ENCODE measurements at regions not wholly inside any gene's neighbourhood (a gene's known extent, or its start where the extent isn't known, plus 50 kb on each side); places are given as distances from the start of the nearest gene placed in this dataset.
A peak's percentile ranks its signal among the peaks of the same experiment; 100 is the strongest.

DNA sequence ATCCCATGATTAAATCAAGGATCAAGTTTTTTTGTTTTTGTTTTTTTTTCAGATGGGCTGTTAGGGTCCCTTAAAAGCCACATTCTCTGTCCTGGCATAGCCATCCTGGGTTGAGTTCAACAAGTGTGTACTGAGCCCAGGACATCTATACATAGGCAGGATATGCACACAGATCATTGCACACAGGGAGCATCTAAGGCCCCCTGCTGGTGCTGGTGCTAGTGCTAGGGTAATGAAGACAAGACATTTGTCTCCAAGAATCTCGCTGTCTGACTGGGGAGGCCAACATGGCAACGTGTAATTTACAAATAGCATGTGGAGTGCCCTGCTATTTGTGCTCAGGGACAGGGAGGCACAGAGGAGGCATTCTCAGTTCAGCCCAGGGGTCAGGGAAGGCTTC lies 124.5 kb downstream of the VAPA start:
- Histone ChIP-seq H3K9ac (ENCODE audit: low read length) (no peak overlapping the region), H3K9me3 (ENCODE audit: low read length) (no peaks in the 10 kb centered on the region), H3K27ac (ENCODE audit: low read length) (no peak overlapping the region), H3K27me3 (ENCODE audit: low read length) (no peaks in the 10 kb centered on the region), H3K4me1 (ENCODE audit: low read length) (no peaks in the 10 kb centered on the region), H3K79me2 (ENCODE audit: low read length) (no peaks in the 10 kb centered on the region), H3K4me2 (ENCODE audit: low read depth, low read length, poor library complexity, severe bottlenecking) (no peak overlapping the region), H3K36me3 (ENCODE audit: insufficient read depth, low read length) (no peaks in the 10 kb centered on the region), H3K9me2 (replicated peaks; ENCODE audit: insufficient read depth, low read length) (no peaks in the 10 kb centered on the region), H2AFZ (ENCODE audit: low read length) (no peak overlapping the region), H4K20me1 (ENCODE audit: insufficient read depth, low read depth, low read length) (no peaks in the 10 kb centered on the region), H3K4me3 (ENCODE audit: low read length) (no peak overlapping the region)
- DNase-seq: peak; percentile 69

DNA sequence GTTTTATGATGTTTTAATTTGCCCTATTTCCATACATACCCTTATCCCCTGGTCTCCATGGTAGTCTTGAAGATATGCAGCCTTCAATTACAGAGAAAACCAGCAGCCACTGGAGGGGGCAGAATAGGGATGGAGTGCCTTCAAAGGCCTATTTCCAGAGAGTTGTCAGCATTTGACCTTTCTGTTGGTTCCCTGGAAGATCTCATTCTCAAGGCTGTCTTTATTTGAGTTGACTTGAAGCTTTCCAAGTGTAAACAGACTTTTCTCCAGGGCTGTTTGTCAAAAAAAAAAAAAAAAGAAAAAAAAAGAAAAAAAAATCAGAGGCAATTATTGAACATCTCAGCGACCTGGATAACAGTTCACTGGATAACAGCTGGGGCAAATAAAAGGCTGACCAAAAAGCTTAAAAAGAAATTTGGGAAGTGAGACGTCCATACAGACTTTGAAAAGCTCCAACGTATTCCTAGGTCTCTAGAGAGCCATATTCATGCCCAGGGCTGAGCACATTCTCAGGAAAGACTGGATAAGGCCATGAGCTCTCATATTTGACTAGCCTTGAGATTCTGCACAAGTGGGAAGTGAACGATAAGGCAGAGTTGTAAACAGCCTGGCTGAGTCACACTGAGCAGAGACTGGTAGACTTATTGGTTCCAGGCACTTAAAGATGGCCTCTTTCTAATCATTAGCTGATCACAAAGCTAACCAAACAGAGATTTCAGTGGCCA lies 126.6 kb downstream of the VAPA start:
- Histone ChIP-seq H3K9ac (ENCODE audit: low read length) (no peak overlapping the region), H4K20me1 (ENCODE audit: insufficient read depth, low read depth, low read length) (no peaks in the 10 kb centered on the region), H3K36me3 (ENCODE audit: insufficient read depth, low read length) (no peaks in the 10 kb centered on the region), H3K27ac (ENCODE audit: low read length) (no peak overlapping the region), H3K4me1 (ENCODE audit: low read length) (no peaks in the 10 kb centered on the region), H2AFZ (ENCODE audit: low read length) (no peak overlapping the region), H3K9me2 (replicated peaks; ENCODE audit: insufficient read depth, low read length) (no peaks in the 10 kb centered on the region), H3K4me3 (ENCODE audit: low read length) (no peak overlapping the region), H3K79me2 (ENCODE audit: low read length) (no peaks in the 10 kb centered on the region), H3K9me3 (ENCODE audit: low read length) (no peaks in the 10 kb centered on the region), H3K4me2 (ENCODE audit: low read depth, low read length, poor library complexity, severe bottlenecking) (no peak overlapping the region), H3K27me3 (ENCODE audit: low read length) (no peaks in the 10 kb centered on the region)
- no peak for DNase-seq

DNA sequence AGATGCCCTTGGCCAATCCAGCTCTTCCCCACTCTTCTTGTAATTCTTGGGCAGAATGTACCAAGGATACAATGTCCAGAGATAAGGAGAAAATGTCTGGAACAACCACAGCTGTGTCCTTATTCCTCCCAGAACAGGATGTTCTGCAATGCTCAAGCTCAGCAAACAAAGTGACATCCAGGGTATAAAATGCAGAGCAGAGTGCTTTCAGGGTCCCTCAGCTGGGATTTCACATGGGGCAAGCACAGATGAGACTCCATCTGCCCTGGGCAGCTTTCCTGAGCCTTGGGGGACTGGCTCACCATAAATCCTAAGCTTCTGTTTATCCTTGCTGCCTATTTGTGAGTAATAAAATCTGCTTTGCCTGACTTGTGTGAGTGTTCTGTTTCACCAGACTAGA lies 127.4 kb downstream of the VAPA start:
- Histone ChIP-seq H3K27ac (ENCODE audit: low read length) (no peak overlapping the region), H3K9me3 (ENCODE audit: low read length) (no peaks in the 10 kb centered on the region), H3K9me2 (replicated peaks; ENCODE audit: insufficient read depth, low read length) (no peaks in the 10 kb centered on the region), H3K4me2 (ENCODE audit: low read depth, low read length, poor library complexity, severe bottlenecking) (no peak overlapping the region), H2AFZ (ENCODE audit: low read length) (no peak overlapping the region), H3K27me3 (ENCODE audit: low read length) (no peaks in the 10 kb centered on the region), H3K9ac (ENCODE audit: low read length) (no peak overlapping the region), H3K36me3 (ENCODE audit: insufficient read depth, low read length) (no peaks in the 10 kb centered on the region), H3K4me3 (ENCODE audit: low read length) (no peak overlapping the region), H3K4me1 (ENCODE audit: low read length) (no peaks in the 10 kb centered on the region), H3K79me2 (ENCODE audit: low read length) (no peaks in the 10 kb centered on the region), H4K20me1 (ENCODE audit: insufficient read depth, low read depth, low read length) (no peaks in the 10 kb centered on the region)
- DNase-seq: no peak

DNA sequence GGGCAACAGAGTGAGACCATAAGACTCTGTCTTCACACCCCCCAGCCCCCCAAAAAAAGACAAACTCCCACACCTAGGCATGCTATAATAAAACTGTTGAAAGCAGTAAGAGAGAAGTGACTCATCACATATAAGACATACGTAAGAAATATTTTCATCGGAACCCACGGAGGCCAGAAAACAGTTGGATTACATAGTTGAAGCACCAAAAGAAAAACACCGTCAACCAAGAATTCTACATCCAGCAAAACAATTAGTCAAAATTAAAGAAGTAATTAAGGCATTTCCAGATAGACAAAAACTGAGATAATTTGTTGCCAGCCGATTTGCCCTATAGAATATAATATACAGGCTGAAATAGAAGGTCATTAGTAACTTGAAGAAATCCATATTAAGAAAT lies 128.7 kb downstream of the VAPA start:
- Histone ChIP-seq H3K79me2 (ENCODE audit: low read length) (no peaks in the 10 kb centered on the region), H3K9me2 (replicated peaks; ENCODE audit: insufficient read depth, low read length) (no peaks in the 10 kb centered on the region), H3K27me3 (ENCODE audit: low read length) (no peaks in the 10 kb centered on the region), H2AFZ (ENCODE audit: low read length) (no peak overlapping the region), H3K27ac (ENCODE audit: low read length) (no peak overlapping the region), H4K20me1 (ENCODE audit: insufficient read depth, low read depth, low read length) (no peaks in the 10 kb centered on the region), H3K9me3 (ENCODE audit: low read length) (no peaks in the 10 kb centered on the region), H3K4me2 (ENCODE audit: low read depth, low read length, poor library complexity, severe bottlenecking) (no peak overlapping the region), H3K4me1 (ENCODE audit: low read length) (no peaks in the 10 kb centered on the region), H3K9ac (ENCODE audit: low read length) (no peak overlapping the region), H3K36me3 (ENCODE audit: insufficient read depth, low read length) (no peaks in the 10 kb centered on the region), H3K4me3 (ENCODE audit: low read length) (no peak overlapping the region)
- no peak for DNase-seq

DNA sequence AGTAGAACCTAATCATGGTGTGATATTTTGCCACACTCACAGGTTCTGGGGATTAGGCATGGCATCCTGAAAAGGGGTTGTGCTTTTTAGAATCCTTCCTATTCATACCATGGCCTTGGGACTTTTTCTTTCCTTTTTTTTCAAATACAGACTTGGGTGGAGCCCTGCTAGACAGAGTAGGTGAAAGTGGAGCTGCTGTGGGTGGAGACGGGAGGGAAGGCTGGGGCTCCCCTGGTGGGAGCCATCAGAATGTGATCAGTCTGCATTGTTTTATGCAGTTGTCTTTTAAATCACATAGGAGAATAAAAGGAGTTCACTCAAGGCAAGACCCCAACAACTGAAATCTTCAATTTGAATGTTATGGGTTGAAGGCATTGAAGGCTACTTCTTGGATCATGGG lies 130.2 kb downstream of the VAPA start:
- Histone ChIP-seq H3K4me3 (ENCODE audit: low read length) (no peak overlapping the region), H3K27me3 (ENCODE audit: low read length) (no peaks in the 10 kb centered on the region), H3K27ac (ENCODE audit: low read length) (no peak overlapping the region), H2AFZ (ENCODE audit: low read length) (no peak overlapping the region), H3K79me2 (ENCODE audit: low read length) (no peaks in the 10 kb centered on the region), H3K9me2 (replicated peaks; ENCODE audit: insufficient read depth, low read length) (no peaks in the 10 kb centered on the region), H3K36me3 (ENCODE audit: insufficient read depth, low read length) (no peaks in the 10 kb centered on the region), H3K4me1 (ENCODE audit: low read length) (no peaks in the 10 kb centered on the region), H3K9me3 (ENCODE audit: low read length) (no peaks in the 10 kb centered on the region), H3K4me2 (ENCODE audit: low read depth, low read length, poor library complexity, severe bottlenecking) (no peak overlapping the region), H4K20me1 (ENCODE audit: insufficient read depth, low read depth, low read length) (no peaks in the 10 kb centered on the region), H3K9ac (ENCODE audit: low read length) (no peak overlapping the region)
- DNase-seq: no peak

DNA sequence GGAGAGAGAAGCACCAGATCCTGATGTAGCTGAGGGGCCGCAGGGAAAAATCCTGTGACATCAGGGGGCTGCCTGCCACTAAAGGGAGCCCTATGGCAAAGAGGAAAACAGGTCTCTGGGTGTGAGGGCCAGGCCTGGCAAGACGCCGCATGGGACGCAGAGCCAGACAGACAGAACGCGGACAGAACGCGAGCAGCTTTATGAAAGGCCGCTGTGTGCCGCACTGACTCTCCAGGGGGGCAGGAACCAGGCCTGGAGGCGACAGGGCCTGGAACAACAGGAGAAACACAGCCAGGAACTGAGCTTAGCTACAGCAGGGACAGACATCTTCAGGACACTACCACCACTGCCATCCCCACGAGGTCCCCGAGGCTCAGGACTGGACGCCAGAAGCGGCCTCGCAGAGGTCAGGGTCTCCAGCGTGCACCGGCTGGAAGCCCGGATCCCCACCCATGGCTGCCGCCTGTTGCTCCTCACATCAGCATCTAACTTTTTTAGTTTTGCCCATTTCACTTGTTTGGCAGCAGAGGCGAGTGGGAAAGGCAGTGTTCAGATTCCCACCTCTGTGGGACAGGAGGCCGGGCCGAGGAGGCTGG lies 131.6 kb downstream of the VAPA start:
- H3K4me1 ChIP-seq (ENCODE audit: low read length): no peaks in the 10 kb centered on the region
- no peaks in the 10 kb centered on the region for H3K79me2 ChIP-seq (ENCODE audit: low read length)
- H3K4me2 ChIP-seq (ENCODE audit: low read depth, low read length, poor library complexity, severe bottlenecking): no peak overlapping the region
- no peak overlapping the region for H3K4me3 ChIP-seq (ENCODE audit: low read length)
- H3K9me3 ChIP-seq (ENCODE audit: low read length): no peaks in the 10 kb centered on the region
- no peaks in the 10 kb centered on the region for H3K36me3 ChIP-seq (ENCODE audit: insufficient read depth, low read length)
- no peaks in the 10 kb centered on the region for H3K27me3 ChIP-seq (ENCODE audit: low read length)
- no peaks in the 10 kb centered on the region for H3K9me2 ChIP-seq (replicated peaks; ENCODE audit: insufficient read depth, low read length)
- H4K20me1 ChIP-seq (ENCODE audit: insufficient read depth, low read depth, low read length): no peaks in the 10 kb centered on the region
- no peak for DNase-seq
- H3K9ac ChIP-seq (ENCODE audit: low read length): no peak overlapping the region
- no peak overlapping the region for H3K27ac ChIP-seq (ENCODE audit: low read length)
- H2AFZ ChIP-seq (ENCODE audit: low read length): no peak overlapping the region

DNA sequence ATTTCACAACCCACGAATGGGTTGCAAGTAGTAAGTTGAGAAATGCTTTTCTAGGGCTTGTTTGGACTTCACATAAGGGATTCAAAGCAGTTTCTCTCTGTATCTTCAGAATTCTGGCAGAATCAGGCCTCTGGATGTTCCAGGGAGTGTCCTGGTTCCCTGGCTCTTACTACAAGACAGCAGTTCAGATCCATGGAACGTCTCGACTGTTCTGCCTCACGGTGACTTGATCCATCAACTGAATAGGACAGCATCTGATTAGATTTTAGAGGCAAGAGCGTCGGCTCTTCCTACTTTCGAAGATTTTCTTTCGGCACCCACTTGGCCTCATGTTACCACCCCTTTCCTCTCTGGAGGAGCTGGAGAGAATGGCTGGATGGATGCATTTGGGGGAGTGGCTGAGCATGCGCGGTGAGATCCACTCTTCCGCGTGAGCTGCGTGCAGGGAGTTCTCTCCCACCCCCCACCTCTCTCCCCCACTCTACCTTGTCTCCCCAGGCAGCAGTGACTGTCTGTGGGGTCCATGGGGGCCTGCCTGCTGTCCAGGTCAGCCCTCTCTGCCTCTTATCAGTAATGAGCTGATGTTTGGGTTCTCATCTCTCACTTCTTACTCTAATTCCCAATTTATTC lies 132.5 kb downstream of the VAPA start:
- DNase-seq: no peak
- no peaks in the 10 kb centered on the region for H3K9me3 ChIP-seq (ENCODE audit: low read length)
- H4K20me1 ChIP-seq (ENCODE audit: insufficient read depth, low read depth, low read length): no peaks in the 10 kb centered on the region
- no peak overlapping the region for H3K27ac ChIP-seq (ENCODE audit: low read length)
- no peaks in the 10 kb centered on the region for H3K36me3 ChIP-seq (ENCODE audit: insufficient read depth, low read length)
- H3K4me1 ChIP-seq (ENCODE audit: low read length): no peaks in the 10 kb centered on the region
- H3K4me2 ChIP-seq (ENCODE audit: low read depth, low read length, poor library complexity, severe bottlenecking): no peak overlapping the region
- H3K27me3 ChIP-seq (ENCODE audit: low read length): no peaks in the 10 kb centered on the region
- no peak overlapping the region for H3K4me3 ChIP-seq (ENCODE audit: low read length)
- H3K9ac ChIP-seq (ENCODE audit: low read length): no peak overlapping the region
- no peaks in the 10 kb centered on the region for H3K9me2 ChIP-seq (replicated peaks; ENCODE audit: insufficient read depth, low read length)
- H3K79me2 ChIP-seq (ENCODE audit: low read length): no peaks in the 10 kb centered on the region
- H2AFZ ChIP-seq (ENCODE audit: low read length): no peak overlapping the region

DNA sequence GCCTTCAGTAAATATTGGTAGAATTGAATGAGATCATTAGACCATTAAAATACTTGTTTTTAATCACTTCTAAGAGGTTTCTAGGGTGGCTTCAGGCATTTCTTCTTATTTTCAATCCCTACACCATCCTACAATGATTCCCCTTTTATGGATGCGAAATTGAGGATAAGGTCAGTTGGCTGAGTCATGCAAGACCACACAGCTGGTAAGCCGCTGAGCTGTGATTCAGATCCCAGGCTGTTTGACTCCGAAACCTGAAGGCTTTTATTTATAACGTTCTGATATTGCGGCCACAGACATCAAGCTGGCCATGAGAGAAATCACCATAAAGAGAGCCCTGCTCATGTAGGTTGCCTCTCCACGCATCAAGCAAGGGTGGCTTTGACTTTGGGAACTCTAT lies 133.4 kb downstream of the VAPA start:
- Histone ChIP-seq H3K79me2 (ENCODE audit: low read length) (no peaks in the 10 kb centered on the region), H3K27me3 (ENCODE audit: low read length) (no peaks in the 10 kb centered on the region), H3K9me3 (ENCODE audit: low read length) (no peaks in the 10 kb centered on the region), H3K4me3 (ENCODE audit: low read length) (no peak overlapping the region), H3K9me2 (replicated peaks; ENCODE audit: insufficient read depth, low read length) (no peaks in the 10 kb centered on the region), H3K9ac (ENCODE audit: low read length) (no peak overlapping the region), H3K36me3 (ENCODE audit: insufficient read depth, low read length) (no peaks in the 10 kb centered on the region), H3K4me2 (ENCODE audit: low read depth, low read length, poor library complexity, severe bottlenecking) (no peak overlapping the region), H2AFZ (ENCODE audit: low read length) (no peak overlapping the region), H3K4me1 (ENCODE audit: low read length) (no peaks in the 10 kb centered on the region), H3K27ac (ENCODE audit: low read length) (no peak overlapping the region), H4K20me1 (ENCODE audit: insufficient read depth, low read depth, low read length) (no peaks in the 10 kb centered on the region)
- DNase-seq: no peak
